GM12878 (cell line): ENCODE measurements at regions not wholly inside any gene's neighbourhood (a gene's known extent, or its start where the extent isn't known, plus 50 kb on each side); places are given as distances from the start of the nearest gene placed in this dataset.

Experiments
- CHD2 ChIP-seq: IDR thresholded peaks from 2 replicates; pipeline ENCODE4 v1.6.1; 2011; ENCODE audit warnings: low read depth, low read length, improper control_type of control experiment, borderline replicate concordance
- ESRRA ChIP-seq: IDR thresholded peaks from 2 replicates; pipeline ENCODE4 v1.6.1; 2012; ENCODE audit warnings: mild to moderate bottlenecking, low read length, improper control_type of control experiment
- FOXM1 ChIP-seq: IDR thresholded peaks from 2 replicates; pipeline ENCODE4 v1.6.1; 2012; ENCODE audit warnings: low read depth, mild to moderate bottlenecking, inconsistent platforms, low read length, moderate library complexity

DNA sequence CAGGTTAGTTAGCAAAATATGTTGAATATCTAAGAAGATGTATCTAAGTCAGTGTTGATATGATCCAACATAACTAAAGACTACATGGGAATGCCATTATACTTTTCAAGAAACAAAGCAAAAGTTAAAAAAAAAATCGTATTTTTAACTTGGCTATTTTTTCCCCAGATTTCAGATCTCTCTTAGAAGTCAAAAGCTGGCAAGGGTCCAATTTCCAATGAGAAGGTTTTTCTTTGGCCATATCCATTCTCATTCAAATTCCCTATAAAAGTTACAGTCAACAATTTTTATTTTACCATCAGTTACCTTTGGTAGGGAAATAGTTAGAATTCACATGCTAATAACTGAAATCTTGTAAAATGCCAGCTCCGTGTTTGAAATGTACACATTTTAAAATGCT lies 70.5 kb upstream of the FAT3 start:
- no peak for TF ChIP-seq CHD2
- no peak for TF ChIP-seq FOXM1
- TF ChIP-seq ESRRA, result no peak
